Umbilical cord (tissue), 1 donor: ENCODE measurements at regions not wholly inside any gene's neighbourhood (a gene's known extent, or its start where the extent isn't known, plus 50 kb on each side); places are given as distances from the start of the nearest gene placed in this dataset.

ENCODE experiments used
- DNase-seq: peaks from one replicate; pipeline ENCODE4 v3.0.0-alpha.2; 2015; ENCODE audit warnings: low spot score

- no peak for DNase-seq
Measured at GRCh38 chr10:88059190-88059589, 195.8 kb downstream of the PTEN start.

- no peak for DNase-seq
Measured at GRCh38 chr10:88060762-88061161, 197.3 kb downstream of the PTEN start.

GRCh38 chr10:88062385-88062784, 199.0 kb downstream of the PTEN start:
- no peak for DNase-seq

- DNase-seq = no peak
Measured at GRCh38 chr10:88062798-88063472, 199.5 kb downstream of the PTEN start.

GRCh38 chr10:88063861-88064557, 200.6 kb downstream of the PTEN start:
- no peak for DNase-seq

- peak; percentile 13 for DNase-seq
Measured at GRCh38 chr10:88064608-88065382, 201.4 kb downstream of the PTEN start.

GRCh38 chr10:88065383-88066049, 202.1 kb downstream of the PTEN start:
- no peak for DNase-seq

GRCh38 chr10:88066319-88066718, 202.9 kb downstream of the PTEN start:
- peak; percentile 19 for DNase-seq

- peak; percentile 32 for DNase-seq
Measured at GRCh38 chr10:88066876-88067275, 203.5 kb downstream of the PTEN start.

- DNase-seq = no peak
Measured at GRCh38 chr10:88067737-88068136, 204.3 kb downstream of the PTEN start.

GRCh38 chr10:88069338-88069737, 205.9 kb downstream of the PTEN start:
- no peak for DNase-seq

GRCh38 chr10:88070080-88070880, 206.9 kb downstream of the PTEN start:
- DNase-seq = no peak

- DNase-seq = no peak
Measured at GRCh38 chr10:88071879-88072278, 208.5 kb downstream of the PTEN start.

GRCh38 chr10:88073682-88074081, 210.3 kb downstream of the PTEN start:
- DNase-seq = no peak

GRCh38 chr10:88074971-88075370, 211.5 kb downstream of the PTEN start:
- DNase-seq = no peak

GRCh38 chr10:88076027-88076880, 212.8 kb downstream of the PTEN start:
- DNase-seq = no peak

- DNase-seq = no peak
Measured at GRCh38 chr10:88077977-88078376, 214.6 kb downstream of the PTEN start.

- peak; percentile 15 for DNase-seq
Measured at GRCh38 chr10:88080213-88080612, 216.8 kb downstream of the PTEN start.

- no peak for DNase-seq
Measured at GRCh38 chr10:88081457-88082054, 218.1 kb downstream of the PTEN start.

- no peak for DNase-seq
Measured at GRCh38 chr10:88082391-88082790, 219.0 kb downstream of the PTEN start.
